22Rv1 (cell line): ENCODE measurements at regions not wholly inside any gene's neighbourhood (a gene's known extent, or its start where the extent isn't known, plus 50 kb on each side); places are given as distances from the start of the nearest gene placed in this dataset.
"Not testable (repeated sequence)": the region's sequence is repeated elsewhere in the genome, so short reads cannot be mapped to it uniquely, and the experiment has no call there.

Experiments used
- H3K27ac ChIP-seq: fragments of 450-650 bp; 2 replicates; pipeline ENCODE4 v1.5.1; 2017
- ZFX ChIP-seq: fragments of 450-650 bp; IDR thresholded peaks from 2 replicates; pipeline ENCODE4 v1.6.1; 2017; ENCODE audit warnings: antibody characterized with exemption, borderline replicate concordance
- TF ChIP-seq, protein P1 (sequence below): fragments of 450-650 bp; IDR thresholded peaks from 2 replicates; pipeline ENCODE4 v1.5.1; 2017; ENCODE audit warnings: mild to moderate bottlenecking

DNA sequence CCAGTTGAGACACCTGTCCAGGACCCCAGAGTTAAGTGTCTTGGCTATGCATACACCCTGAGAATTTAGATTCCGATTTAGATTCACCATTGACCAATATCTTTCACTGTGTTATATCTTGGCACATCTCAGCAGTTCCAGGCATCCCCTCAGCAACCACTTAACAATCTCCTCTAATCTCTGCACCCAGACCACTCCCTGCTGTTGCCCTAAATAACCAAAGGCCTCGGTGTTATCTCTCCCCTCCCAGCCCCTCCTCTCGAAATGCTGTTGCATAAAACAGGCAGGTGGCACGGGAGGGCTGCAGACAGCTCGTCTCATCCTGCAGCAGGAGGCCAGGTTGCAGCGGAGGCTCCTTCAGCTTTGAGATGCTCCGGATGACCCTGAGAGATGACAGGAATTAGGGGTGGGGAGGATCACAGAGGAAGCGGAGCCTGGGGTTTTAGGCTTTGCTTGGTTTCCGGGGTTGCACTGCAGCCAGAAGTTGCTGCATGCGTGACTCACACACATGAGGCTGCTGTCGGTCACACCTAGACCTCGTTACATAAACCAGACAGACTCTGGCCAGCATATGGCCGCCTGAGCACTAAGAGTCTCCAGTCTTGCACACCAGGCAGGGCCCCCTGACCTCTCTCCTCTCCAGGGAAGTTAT lies 210.3 kb upstream of the USP9Y start:
- H3K27ac ChIP-seq, result no peak overlapping the region
- TF ChIP-seq, protein P1, sequence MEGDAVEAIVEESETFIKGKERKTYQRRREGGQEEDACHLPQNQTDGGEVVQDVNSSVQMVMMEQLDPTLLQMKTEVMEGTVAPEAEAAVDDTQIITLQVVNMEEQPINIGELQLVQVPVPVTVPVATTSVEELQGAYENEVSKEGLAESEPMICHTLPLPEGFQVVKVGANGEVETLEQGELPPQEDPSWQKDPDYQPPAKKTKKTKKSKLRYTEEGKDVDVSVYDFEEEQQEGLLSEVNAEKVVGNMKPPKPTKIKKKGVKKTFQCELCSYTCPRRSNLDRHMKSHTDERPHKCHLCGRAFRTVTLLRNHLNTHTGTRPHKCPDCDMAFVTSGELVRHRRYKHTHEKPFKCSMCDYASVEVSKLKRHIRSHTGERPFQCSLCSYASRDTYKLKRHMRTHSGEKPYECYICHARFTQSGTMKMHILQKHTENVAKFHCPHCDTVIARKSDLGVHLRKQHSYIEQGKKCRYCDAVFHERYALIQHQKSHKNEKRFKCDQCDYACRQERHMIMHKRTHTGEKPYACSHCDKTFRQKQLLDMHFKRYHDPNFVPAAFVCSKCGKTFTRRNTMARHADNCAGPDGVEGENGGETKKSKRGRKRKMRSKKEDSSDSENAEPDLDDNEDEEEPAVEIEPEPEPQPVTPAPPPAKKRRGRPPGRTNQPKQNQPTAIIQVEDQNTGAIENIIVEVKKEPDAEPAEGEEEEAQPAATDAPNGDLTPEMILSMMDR, result no peak
- no peak for TF ChIP-seq ZFX

DNA sequence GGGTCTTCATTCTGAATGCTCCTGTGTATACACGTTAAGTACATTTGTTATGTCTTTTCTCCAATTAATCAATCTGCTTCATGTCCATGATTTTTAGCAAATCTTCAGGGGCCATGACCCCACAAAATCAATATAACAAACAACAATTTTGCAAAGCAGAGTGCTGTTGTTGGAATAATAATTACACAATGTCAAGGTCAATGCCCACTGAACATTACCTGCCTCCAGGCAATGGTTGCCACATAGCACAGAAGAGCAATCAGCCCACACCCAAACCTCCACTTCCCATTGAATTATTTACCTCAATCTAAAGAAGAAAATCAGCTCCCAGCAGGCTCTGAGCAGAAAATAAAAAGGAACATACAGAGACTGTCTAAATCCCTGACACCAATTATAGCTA lies 208.8 kb upstream of the USP9Y start:
- TF ChIP-seq ZFX, result no peak
- TF ChIP-seq, protein P1, result no peak
- H3K27ac ChIP-seq, result no peak overlapping the region

DNA sequence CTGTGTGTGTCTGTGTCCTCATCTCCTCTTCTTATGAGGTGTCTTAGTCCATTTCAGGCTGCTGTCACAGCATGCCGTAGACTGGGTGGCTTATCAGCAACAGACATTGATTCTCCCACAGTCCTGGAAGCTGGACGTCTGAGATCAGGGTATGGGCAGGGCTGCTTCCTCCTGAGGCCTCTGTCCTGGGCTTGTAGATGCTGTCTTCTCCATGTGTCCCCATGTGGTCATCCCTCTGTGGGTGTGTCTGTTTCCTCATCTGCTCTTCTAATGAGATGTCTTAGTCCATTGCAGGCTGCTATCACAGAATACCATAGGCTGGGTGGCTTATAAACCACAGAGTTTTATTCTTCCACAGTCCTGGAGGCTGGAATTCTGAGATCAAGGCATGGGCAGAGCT lies 205.0 kb upstream of the USP9Y start:
- no peak overlapping the region for H3K27ac ChIP-seq
- TF ChIP-seq, protein P1, result no peak
- TF ChIP-seq ZFX, result no peak

DNA sequence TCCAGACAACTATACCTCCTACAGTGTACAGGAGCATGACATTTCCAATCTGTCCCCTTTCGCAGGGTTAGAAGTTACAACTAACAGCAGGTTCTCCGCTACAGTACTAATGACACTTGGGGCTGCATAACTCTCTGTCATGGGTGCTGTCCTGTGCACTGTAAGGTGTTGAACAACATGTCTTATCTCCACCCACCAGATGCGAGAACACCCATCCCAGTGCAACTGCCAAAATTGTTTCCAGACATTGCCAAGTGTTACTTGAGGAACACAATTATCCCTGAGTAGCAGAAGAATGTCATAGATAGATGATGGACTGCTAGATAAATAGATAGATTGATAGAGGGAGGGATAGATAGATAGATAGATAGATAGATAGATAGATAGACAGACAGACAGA lies 200.9 kb upstream of the USP9Y start:
- TF ChIP-seq ZFX, result no peak
- TF ChIP-seq, protein P1, result no peak

DNA sequence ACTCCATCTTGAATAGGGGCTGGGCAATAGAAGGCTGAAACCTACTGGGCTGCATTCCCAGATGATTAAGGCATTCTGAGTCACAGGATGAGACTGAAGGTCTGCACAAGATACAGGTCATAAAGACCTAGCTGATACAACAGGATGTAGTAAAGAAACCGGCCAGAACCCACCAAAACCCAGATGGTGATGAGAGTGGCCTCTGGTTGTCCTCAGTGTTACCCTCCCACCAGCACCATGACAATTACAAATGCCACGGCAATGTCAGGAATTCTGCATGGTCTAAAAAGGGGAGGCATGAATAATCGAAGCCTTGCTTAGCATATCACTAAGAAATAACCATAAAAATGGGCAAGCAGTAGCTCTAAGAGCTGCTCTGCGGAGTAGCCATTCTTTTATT lies 197.0 kb upstream of the USP9Y start:
- not testable (repeated sequence) for H3K27ac ChIP-seq

More for the DNA sequence above, 200.9 kb upstream of the USP9Y start:
- no peak overlapping the region for H3K27ac ChIP-seq

DNA sequence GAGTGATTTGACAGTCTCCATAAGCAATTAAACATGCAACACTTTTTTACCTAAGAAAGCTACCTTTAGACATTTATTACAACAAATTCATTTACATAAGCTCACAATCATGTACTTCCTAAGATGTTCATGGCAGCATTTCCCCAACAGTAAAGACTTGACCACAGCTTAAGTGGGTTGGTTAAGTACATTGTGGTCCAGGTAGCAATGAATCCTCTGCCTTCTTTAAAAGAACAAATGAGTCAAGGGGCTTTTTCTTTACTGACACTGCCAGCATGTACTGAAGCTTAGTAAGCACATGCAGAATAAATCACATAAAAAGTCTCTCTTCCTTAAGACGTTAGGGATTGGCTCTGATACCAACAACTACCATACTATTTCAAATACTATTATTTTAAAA lies 183.7 kb upstream of the USP9Y start:
- no peak for TF ChIP-seq ZFX
- TF ChIP-seq, protein P1, result no peak
- no peak overlapping the region for H3K27ac ChIP-seq

DNA sequence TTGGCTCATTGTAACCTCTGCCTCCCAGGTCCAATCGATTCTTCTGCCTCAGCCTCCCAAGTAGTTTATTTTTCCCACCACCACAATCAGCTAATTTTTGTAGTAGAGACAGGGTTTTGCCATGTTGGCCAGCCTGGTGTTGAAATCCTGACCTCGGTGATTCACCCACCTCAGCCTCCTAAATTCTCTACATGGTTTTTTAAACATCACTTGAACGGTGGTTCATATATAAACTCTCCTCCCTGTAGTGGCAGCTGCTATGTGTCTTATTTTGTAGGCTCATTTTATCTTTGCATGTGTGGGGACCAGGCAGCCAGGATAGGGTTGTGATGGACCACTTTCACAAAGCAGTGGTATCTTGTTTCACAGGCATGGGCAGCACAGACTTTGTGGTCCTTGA lies 175.8 kb upstream of the USP9Y start:
- TF ChIP-seq, protein P1, result no peak
- no peak for TF ChIP-seq ZFX
- no peak overlapping the region for H3K27ac ChIP-seq
